GM18870 (cell line): ENCODE measurements at regions not wholly inside any gene's neighbourhood (a gene's known extent, or its start where the extent isn't known, plus 50 kb on each side); places are given as distances from the start of the nearest gene placed in this dataset.

Experiments
- ATAC-seq: cut with Tn5 transposase; IDR thresholded peaks from one replicate; pipeline ENCODE4 v1.9.1; 2021; ENCODE audit warnings: moderate library complexity; ENCODE audit not compliant: unreplicated experiment

GRCh38 chr10:78445308-78445707 is 411.6 kb downstream of the RPS24 start:
- ATAC-seq, result no peak

GRCh38 chr10:78448470-78448869 is 414.8 kb downstream of the RPS24 start:
- no peak for ATAC-seq

- ATAC-seq, result no peak
Measured at GRCh38 chr10:78448994-78449418, 415.3 kb downstream of the RPS24 start.

GRCh38 chr10:78449554-78449953 is 415.9 kb downstream of the RPS24 start:
- no peak for ATAC-seq

GRCh38 chr10:78450239-78450638 is 416.6 kb downstream of the RPS24 start:
- ATAC-seq, result no peak

GRCh38 chr10:78450807-78451485 is 417.3 kb downstream of the RPS24 start:
- no peak for ATAC-seq

GRCh38 chr10:78451592-78451991 is 417.9 kb downstream of the RPS24 start:
- ATAC-seq, result no peak

GRCh38 chr10:78454123-78454645 is 420.5 kb downstream of the RPS24 start:
- ATAC-seq, result no peak

GRCh38 chr10:78455236-78455635 is 421.6 kb downstream of the RPS24 start:
- ATAC-seq, result no peak

GRCh38 chr10:78455811-78456210 is 422.1 kb downstream of the RPS24 start:
- no peak for ATAC-seq

GRCh38 chr10:78456649-78457400 is 423.2 kb downstream of the RPS24 start:
- ATAC-seq, result no peak

GRCh38 chr10:78457804-78458482 is 424.3 kb downstream of the RPS24 start:
- no peak for ATAC-seq

GRCh38 chr10:78458983-78459638 is 425.4 kb downstream of the RPS24 start:
- no peak for ATAC-seq

GRCh38 chr10:78459639-78460037 is 426.0 kb downstream of the RPS24 start:
- no peak for ATAC-seq

- ATAC-seq, result no peak
Measured at GRCh38 chr10:78460204-78460603, 426.5 kb downstream of the RPS24 start.

- ATAC-seq, result no peak
Measured at GRCh38 chr10:78461333-78461732, 427.7 kb downstream of the RPS24 start.

- no peak for ATAC-seq
Measured at GRCh38 chr10:78462176-78462575, 428.5 kb downstream of the RPS24 start.

- ATAC-seq, result no peak
Measured at GRCh38 chr10:78462726-78463228, 429.1 kb downstream of the RPS24 start.

- no peak for ATAC-seq
Measured at GRCh38 chr10:78464118-78464855, 430.6 kb downstream of the RPS24 start.

GRCh38 chr10:78464856-78465267 is 431.2 kb downstream of the RPS24 start:
- ATAC-seq, result no peak
